K562 (cell line): ENCODE measurements at regions not wholly inside any gene's neighbourhood (a gene's known extent, or its start where the extent isn't known, plus 50 kb on each side); places are given as distances from the start of the nearest gene placed in this dataset.

Experiments
- ATAC-seq: fragments of 200-7000 bp; cut with Tn5 transposase; 3 replicates; pipeline ENCODE4 v1.9.1; 2020; ENCODE audit warnings: moderate library complexity
- BruUV-seq: library from RNA; stranded (reverse); fragments of 400-500 nt; replicated peaks from 2 replicates; lab custom pipeline; 2021; lab: Mats Ljungman, UMichigan
- CTCF ChIA-PET: fragments of 300-600 bp; formaldehyde crosslinking; extraction: SDS; loops from one replicate; lab custom pipeline; 2021; ENCODE audit warnings: low intra/inter-chr PET ratio; lab: Yijun Ruan, JAX
- POLR2A ChIA-PET: fragments of 300-600, 350-650 bp; sonication (Branson Sonifier 250); formaldehyde crosslinking; extraction: SDS; loops from one replicate; lab custom pipeline; 2021; ENCODE audit warnings: antibody characterized with exemption, inconsistent platforms; lab: Yijun Ruan, JAX
- DNase-seq, 4 experiments: peaks; one replicate each; pipeline versions ENCODE4 v3.0.0 to v3.0.0-alpha.2; 2011 to 2018; ENCODE audit warnings: low spot score in 3 of 4, mixed read lengths in 3 of 4; ENCODE audit errors: extremely low read depth in 1 of 4
- FAIRE-seq: peaks from 2 replicates; lab custom pipeline; 2011; peaks lifted over from hg19 to GRCh38; lab: Jason Lieb, UNC
- H2AFZ ChIP-seq: 2 replicates; pipeline ENCODE4 v1.6.0; 2011; ENCODE audit warnings: low read depth, low read length, control low read depth, inconsistent platforms
- H3K27ac ChIP-seq: fragments of 200-600 bp; 3 replicates; pipeline ENCODE4 v1.8.0; 2011; ENCODE audit warnings: low read depth, mild to moderate bottlenecking, control low read depth, inconsistent platforms, low read length, moderate library complexity, mixed read lengths; ENCODE audit errors: extremely low read depth
- H3K27me3 ChIP-seq, 2 experiments: fragments of 300-600 bp in 1 of 2; 2 replicates in 1 of 2; 3 replicates in 1 of 2; pipeline versions ENCODE4 v1.6.0 to v1.8.0; 2011; ENCODE audit warnings: inconsistent platforms in 2 of 2, low read length in 2 of 2, mild to moderate bottlenecking in 1 of 2, mixed read lengths in 1 of 2, moderate library complexity in 1 of 2; ENCODE audit not compliant: control insufficient read depth in 2 of 2, insufficient read depth in 2 of 2
- H3K36me3 ChIP-seq: fragments of 300-600 bp; 3 replicates; pipeline ENCODE4 v1.8.0; 2011; ENCODE audit warnings: mild to moderate bottlenecking, low read length, inconsistent platforms; ENCODE audit not compliant: control insufficient read depth, insufficient read depth
- H3K4me1 ChIP-seq, 2 experiments: fragments of 200-600 bp in 1 of 2; replicated peaks in 1 of 2; 2 replicates in 1 of 2; 3 replicates in 1 of 2; pipeline versions ENCODE4 v1.5.1 to v1.8.0; 2011; ENCODE audit warnings: inconsistent platforms in 2 of 2, low read length in 2 of 2, mild to moderate bottlenecking in 1 of 2, mixed read lengths in 1 of 2, moderate library complexity in 1 of 2; ENCODE audit not compliant: control insufficient read depth in 2 of 2, insufficient read depth in 2 of 2
- H3K4me2 ChIP-seq: 2 replicates; pipeline ENCODE4 v1.6.1; 2011; ENCODE audit warnings: low read length, control low read depth, inconsistent platforms, mixed read lengths; ENCODE audit not compliant: insufficient read depth
- H3K4me3 ChIP-seq: fragments of 200-600 bp; sonication (generic), shearing (Covaris generic); 2 replicates; pipeline ENCODE4 v1.5.1; 2016; ENCODE audit warnings: control low read depth, inconsistent platforms
- H3K79me2 ChIP-seq: fragments of 200-600 bp; 3 replicates; pipeline ENCODE4 v1.8.0; 2011; ENCODE audit warnings: low read length, inconsistent platforms; ENCODE audit not compliant: control insufficient read depth, insufficient read depth
- H3K9ac ChIP-seq, 2 experiments: 2 replicates each; pipeline versions ENCODE4 v1.6.0 to v1.6.1; 2011; ENCODE audit warnings: low read depth in 2 of 2, low read length in 2 of 2, control low read depth in 1 of 2, inconsistent platforms in 1 of 2, mild to moderate bottlenecking in 1 of 2, mixed read lengths in 1 of 2; ENCODE audit not compliant: insufficient read depth in 1 of 2
- H3K9me1 ChIP-seq: one replicate; pipeline ENCODE4 v1.6.0; 2011; ENCODE audit warnings: inconsistent platforms, mild to moderate bottlenecking, low read length, moderate library complexity; ENCODE audit not compliant: control insufficient read depth, insufficient read depth
- H3K9me3 ChIP-seq: replicated peaks from 2 replicates; pipeline ENCODE4 v1.5.1; 2011; ENCODE audit warnings: low read depth, low read length, inconsistent platforms; ENCODE audit not compliant: control insufficient read depth, insufficient read depth
- H4K20me1 ChIP-seq: replicated peaks from 2 replicates; pipeline ENCODE4 v1.6.1; 2011; ENCODE audit warnings: low read length, inconsistent platforms, mixed read lengths; ENCODE audit not compliant: control insufficient read depth, insufficient read depth
- BMI1 ChIP-seq: fragments of 150-350 bp; IDR thresholded peaks from 2 replicates; pipeline ENCODE4 v1.6.1; 2014; ENCODE audit warnings: low read length
- CCAR2 ChIP-seq: fragments of 200-400 bp; formaldehyde crosslinking; IDR thresholded peaks from 2 replicates; pipeline ENCODE4 v1.6.1; 2017; ENCODE audit warnings: mild to moderate bottlenecking, low read depth, low read length
- DIDO1 ChIP-seq: fragments of 450-650 bp; IDR thresholded peaks from 2 replicates; pipeline ENCODE4 v1.6.1; 2016; ENCODE audit warnings: low read depth, missing biosample characterization, missing genetic modification characterization
- ETV6 ChIP-seq, 3 experiments: fragments of 150-350 bp in 1 of 3; sonication (generic) in 1 of 3; formaldehyde crosslinking in 1 of 3; IDR thresholded peaks; 2 replicates each; pipeline versions ENCODE4 v1.6.1 to v1.8.0; 2014 to 2022; ENCODE audit warnings: borderline replicate concordance in 2 of 3, low read depth in 2 of 3, antibody characterized with exemption in 1 of 3, low read length in 1 of 3, mild to moderate bottlenecking in 1 of 3, missing genetic modification reagents in 1 of 3
- FOXJ2 ChIP-seq: fragments of 200-800 bp; sonication (Bioruptor generic); IDR thresholded peaks from 2 replicates; pipeline ENCODE4 v1.6.1; 2016; ENCODE audit warnings: missing genetic modification characterization, missing compliant biosample characterization
- HDAC1 ChIP-seq, 2 experiments: fragments of 450-650 bp; IDR thresholded peaks; 2 replicates each; pipeline ENCODE4 v1.6.1; 2016 to 2017; ENCODE audit warnings: inconsistent platforms in 1 of 2, mild to moderate bottlenecking in 1 of 2, moderate library complexity in 1 of 2
- LEF1 ChIP-seq: fragments of 450-650 bp; IDR thresholded peaks from 2 replicates; pipeline ENCODE4 v1.6.1; 2016; ENCODE audit warnings: mild to moderate bottlenecking
- TAF7 ChIP-seq: fragments of 450-650 bp; IDR thresholded peaks from 2 replicates; pipeline ENCODE4 v1.6.1; 2016; ENCODE audit warnings: missing genetic modification characterization, missing compliant biosample characterization
- XRCC5 ChIP-seq: fragments of 200-400 bp; formaldehyde crosslinking; IDR thresholded peaks from 2 replicates; pipeline ENCODE4 v1.6.1; 2017; ENCODE audit warnings: low read depth, mild to moderate bottlenecking, low read length
- ZNF12 ChIP-seq: sonication (generic); formaldehyde crosslinking; IDR thresholded peaks from 2 replicates; pipeline ENCODE4 v1.4.0; 2020; ENCODE audit warnings: mild to moderate bottlenecking, missing genetic modification reagents
- ZNF707 ChIP-seq: fragments of 250-450 bp; sonication (Bioruptor Pico); conservative IDR thresholded peaks from 2 replicates; pipeline ENCODE4 v1.8.0; 2022; ENCODE audit warnings: inconsistent platforms, mild to moderate bottlenecking, moderate library complexity
- WGBS: fragments of 100-300 bp; shearing (Covaris generic); methylation state at CpG from one replicate; pipeline ENCODE4 v1.1.6; 2016; ENCODE audit warnings: low coverage, mixed read lengths; ENCODE audit not compliant: insufficient coverage; ENCODE audit errors: missing lambda C conversion rate; 5-methylcytosine and 5-hydroxymethylcytosine counted together
- in situ Hi-C: fragments of 300-500 bp; cut with MboI; formaldehyde crosslinking; loops from 4 replicates; pipeline ENCODE4 v1.15.0; 2018; ENCODE audit warnings: inconsistent platforms, mixed read lengths
- intact Hi-C: fragments of 100-400 bp; cut with micrococcal nuclease; formaldehyde crosslinking; loops from 2 replicates; pipeline ENCODE4 v1.14.2; 2022
- TF ChIP-seq, protein P1 (sequence below): IDR thresholded peaks from 2 replicates; pipeline ENCODE4 v1.6.1; 2011; ENCODE audit not compliant: insufficient read length; ENCODE audit errors: extremely low read depth
- TF ChIP-seq, protein P2 (sequence below): fragments of 150-350 bp; conservative IDR thresholded peaks from 2 replicates; pipeline ENCODE4 v1.6.1; 2014; ENCODE audit warnings: low read length
- TF ChIP-seq, protein P3 (sequence below): fragments of 200-800 bp; sonication (Bioruptor generic); IDR thresholded peaks from 2 replicates; pipeline ENCODE4 v1.6.1; 2017; ENCODE audit warnings: missing genetic modification characterization, missing compliant biosample characterization

DNA sequence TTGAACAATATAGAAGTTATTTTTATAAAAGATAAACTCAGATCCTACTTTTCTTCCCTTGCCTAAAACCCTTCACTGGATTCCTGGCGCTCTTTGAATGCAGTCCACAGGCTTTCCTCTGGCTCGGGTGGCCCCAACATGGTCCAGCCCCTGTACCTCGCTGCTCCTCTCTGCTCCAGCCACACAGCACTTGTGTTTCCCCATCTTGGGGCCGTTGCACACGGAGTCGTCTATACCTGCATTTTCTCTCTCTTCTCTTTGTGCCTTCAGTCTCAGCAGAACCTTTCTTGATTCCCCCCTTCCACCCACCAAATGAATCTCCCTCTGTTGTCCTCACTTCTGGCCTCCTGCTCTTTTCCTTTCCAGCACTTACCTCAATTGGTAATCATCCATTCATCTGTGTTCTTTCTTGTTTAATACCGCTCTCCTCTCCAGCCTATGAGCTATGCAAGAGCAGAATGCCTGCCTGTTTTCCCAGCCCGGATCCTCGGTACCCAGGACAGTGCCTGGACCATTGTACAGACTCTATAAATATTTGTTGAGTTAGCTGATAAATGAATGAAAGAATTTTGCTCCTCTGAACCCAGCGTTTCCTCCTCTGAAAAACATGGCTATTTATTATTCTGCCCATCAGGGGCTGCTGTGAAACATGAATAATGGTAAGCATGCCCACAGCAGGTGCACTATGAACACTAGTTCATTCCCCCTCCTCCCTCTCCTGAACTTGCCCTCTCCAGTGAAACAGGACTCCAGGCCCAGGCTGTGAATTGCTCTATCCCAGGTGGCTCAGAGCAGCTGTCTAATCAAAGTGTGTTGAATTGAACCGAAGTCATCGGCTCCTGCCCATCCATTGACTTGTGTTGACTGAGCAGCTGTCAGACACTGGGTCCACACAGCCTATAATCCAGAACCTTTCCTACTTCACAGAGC, 266.9 kb downstream of the PTPRU start:
- under 1% methylated on average over 12 of the region's 12 CpGs for WGBS
- Histone ChIP-seq H3K4me1 (no peaks in the 10 kb centered on the region), H2AFZ (no peak overlapping the region), H3K9me1 (no peaks in the 10 kb centered on the region), H3K79me2 (no peaks in the 10 kb centered on the region), H3K4me2 (no peak overlapping the region), H4K20me1 (no peaks in the 10 kb centered on the region; the same call in none of the 2 replicates), H3K36me3 (no peaks in the 10 kb centered on the region), H3K9ac (no peak overlapping the region), H3K4me3 (no peak overlapping the region), H3K27ac (no peak overlapping the region), H3K27me3 (peaks cover 4 to 36% of the 10 kb centered on the region in 2 experiments; a peak in 3 of 5 replicates), H3K9me3 (no peaks in the 10 kb centered on the region)
- FAIRE-seq, result no peak
- intact Hi-C loops (no loop called here), in situ Hi-C loops (no loop called here)
- ChIA-PET POLR2A (interaction anchor here (0.6 to 1.2 kb wide), 4 partner anchors 12 to 301 kb away, joined by 3 to 5 read pairs (median 3); no protein-coding TSS in a partner anchor), CTCF (no interaction called here)
- ATAC-seq, result no peak
- BruUV-seq, result no TSS peak
- no peak for DNase-seq
- TF ChIP-seq DIDO1 (tag) (no peak), CCAR2 (no peak), ETV6 (IDR thresholded peaks at IDR 0.05; ENCODE audit: borderline replicate concordance in 1 of 2, low read depth in 2 of 2, low read length in 1 of 2) (no peak), ETV6 (CRISPR knock-in tag; IDR thresholded peaks at IDR 0.05; ENCODE audit: borderline replicate concordance) (no peak), XRCC5 (no peak), LEF1 (no peak), TAF7 (tag) (no peak), FOXJ2 (tag) (no peak), ZNF707 (CRISPR knock-in tag) (no peak), BMI1 (no peak), HDAC1 (IDR thresholded peaks at IDR 0.05) (no peak), ZNF12 (CRISPR knock-in tag) (no peak)
- TF ChIP-seq, protein P1, sequence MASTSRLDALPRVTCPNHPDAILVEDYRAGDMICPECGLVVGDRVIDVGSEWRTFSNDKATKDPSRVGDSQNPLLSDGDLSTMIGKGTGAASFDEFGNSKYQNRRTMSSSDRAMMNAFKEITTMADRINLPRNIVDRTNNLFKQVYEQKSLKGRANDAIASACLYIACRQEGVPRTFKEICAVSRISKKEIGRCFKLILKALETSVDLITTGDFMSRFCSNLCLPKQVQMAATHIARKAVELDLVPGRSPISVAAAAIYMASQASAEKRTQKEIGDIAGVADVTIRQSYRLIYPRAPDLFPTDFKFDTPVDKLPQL, result no peak
- TF ChIP-seq, protein P2, sequence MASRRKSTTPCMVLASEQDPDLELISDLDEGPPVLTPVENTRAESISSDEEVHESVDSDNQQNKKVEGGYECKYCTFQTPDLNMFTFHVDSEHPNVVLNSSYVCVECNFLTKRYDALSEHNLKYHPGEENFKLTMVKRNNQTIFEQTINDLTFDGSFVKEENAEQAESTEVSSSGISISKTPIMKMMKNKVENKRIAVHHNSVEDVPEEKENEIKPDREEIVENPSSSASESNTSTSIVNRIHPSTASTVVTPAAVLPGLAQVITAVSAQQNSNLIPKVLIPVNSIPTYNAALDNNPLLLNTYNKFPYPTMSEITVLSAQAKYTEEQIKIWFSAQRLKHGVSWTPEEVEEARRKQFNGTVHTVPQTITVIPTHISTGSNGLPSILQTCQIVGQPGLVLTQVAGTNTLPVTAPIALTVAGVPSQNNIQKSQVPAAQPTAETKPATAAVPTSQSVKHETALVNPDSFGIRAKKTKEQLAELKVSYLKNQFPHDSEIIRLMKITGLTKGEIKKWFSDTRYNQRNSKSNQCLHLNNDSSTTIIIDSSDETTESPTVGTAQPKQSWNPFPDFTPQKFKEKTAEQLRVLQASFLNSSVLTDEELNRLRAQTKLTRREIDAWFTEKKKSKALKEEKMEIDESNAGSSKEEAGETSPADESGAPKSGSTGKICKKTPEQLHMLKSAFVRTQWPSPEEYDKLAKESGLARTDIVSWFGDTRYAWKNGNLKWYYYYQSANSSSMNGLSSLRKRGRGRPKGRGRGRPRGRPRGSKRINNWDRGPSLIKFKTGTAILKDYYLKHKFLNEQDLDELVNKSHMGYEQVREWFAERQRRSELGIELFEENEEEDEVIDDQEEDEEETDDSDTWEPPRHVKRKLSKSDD, result no peak
- TF ChIP-seq, protein P3, sequence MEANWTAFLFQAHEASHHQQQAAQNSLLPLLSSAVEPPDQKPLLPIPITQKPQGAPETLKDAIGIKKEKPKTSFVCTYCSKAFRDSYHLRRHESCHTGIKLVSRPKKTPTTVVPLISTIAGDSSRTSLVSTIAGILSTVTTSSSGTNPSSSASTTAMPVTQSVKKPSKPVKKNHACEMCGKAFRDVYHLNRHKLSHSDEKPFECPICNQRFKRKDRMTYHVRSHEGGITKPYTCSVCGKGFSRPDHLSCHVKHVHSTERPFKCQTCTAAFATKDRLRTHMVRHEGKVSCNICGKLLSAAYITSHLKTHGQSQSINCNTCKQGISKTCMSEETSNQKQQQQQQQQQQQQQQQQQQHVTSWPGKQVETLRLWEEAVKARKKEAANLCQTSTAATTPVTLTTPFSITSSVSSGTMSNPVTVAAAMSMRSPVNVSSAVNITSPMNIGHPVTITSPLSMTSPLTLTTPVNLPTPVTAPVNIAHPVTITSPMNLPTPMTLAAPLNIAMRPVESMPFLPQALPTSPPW (CRISPR knock-in tag), result no peak
